NT2/D1 (cell line): ENCODE measurements at regions not wholly inside any gene's neighbourhood (a gene's known extent, or its start where the extent isn't known, plus 50 kb on each side); places are given as distances from the start of the nearest gene placed in this dataset.

ENCODE experiments used
- SUZ12 ChIP-seq: IDR thresholded peaks from 2 replicates; pipeline ENCODE4 v1.6.1; 2011; ENCODE audit not compliant: insufficient read length, insufficient read depth; ENCODE audit errors: extremely low read depth
- YY1 ChIP-seq: IDR thresholded peaks from 2 replicates; pipeline ENCODE4 v1.6.1; 2011; ENCODE audit not compliant: insufficient read length, insufficient read depth
- ZNF274 ChIP-seq: IDR thresholded peaks from 2 replicates; pipeline ENCODE4 v1.6.1; 2011; ENCODE audit warnings: mild to moderate bottlenecking, low read depth, low read length

- TF ChIP-seq YY1 (no peak), ZNF274 (no peak), SUZ12 (no peak)
Measured at GRCh38 chr4:19930742-19931141, 321.0 kb upstream of the SLIT2 start.
